ENCODE measurements at regions not wholly inside any gene's neighbourhood (a gene's known extent, or its start where the extent isn't known, plus 50 kb on each side); places are given as distances from the start of the nearest gene placed in this dataset.

DNA sequence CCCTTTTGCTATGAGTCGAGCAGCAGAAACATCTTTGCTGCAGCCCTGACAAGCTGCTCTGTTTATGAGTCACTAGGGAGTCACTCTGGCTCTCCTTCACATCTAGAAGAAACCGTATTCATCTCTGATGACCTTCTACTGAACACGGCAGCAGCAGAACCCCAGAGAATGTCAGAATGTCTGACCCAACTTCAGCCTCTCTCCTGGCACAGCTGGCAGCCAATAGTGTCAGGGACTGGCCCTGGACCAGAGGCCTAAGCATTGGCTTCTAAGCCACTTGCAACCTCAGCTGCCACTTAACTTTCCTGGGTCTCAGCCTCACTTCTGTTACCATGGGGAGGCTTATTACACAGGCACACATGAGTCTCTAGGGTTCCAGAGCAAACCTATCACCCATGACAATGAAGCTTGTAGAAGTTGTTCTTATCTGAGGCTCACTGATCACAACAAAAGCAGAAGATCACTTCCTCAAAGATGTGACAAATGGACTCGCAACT is 184.1 kb upstream of the TLE3 start:
- DNase-seq (ENCODE audit: low read depth in 1 of 2, low spot score in 1 of 2): no peak
- TF ChIP-seq SPI1 (IDR thresholded peaks at IDR 0.05; ENCODE audit: borderline replicate concordance, low read depth): no peak
- TF ChIP-seq, protein P1, sequence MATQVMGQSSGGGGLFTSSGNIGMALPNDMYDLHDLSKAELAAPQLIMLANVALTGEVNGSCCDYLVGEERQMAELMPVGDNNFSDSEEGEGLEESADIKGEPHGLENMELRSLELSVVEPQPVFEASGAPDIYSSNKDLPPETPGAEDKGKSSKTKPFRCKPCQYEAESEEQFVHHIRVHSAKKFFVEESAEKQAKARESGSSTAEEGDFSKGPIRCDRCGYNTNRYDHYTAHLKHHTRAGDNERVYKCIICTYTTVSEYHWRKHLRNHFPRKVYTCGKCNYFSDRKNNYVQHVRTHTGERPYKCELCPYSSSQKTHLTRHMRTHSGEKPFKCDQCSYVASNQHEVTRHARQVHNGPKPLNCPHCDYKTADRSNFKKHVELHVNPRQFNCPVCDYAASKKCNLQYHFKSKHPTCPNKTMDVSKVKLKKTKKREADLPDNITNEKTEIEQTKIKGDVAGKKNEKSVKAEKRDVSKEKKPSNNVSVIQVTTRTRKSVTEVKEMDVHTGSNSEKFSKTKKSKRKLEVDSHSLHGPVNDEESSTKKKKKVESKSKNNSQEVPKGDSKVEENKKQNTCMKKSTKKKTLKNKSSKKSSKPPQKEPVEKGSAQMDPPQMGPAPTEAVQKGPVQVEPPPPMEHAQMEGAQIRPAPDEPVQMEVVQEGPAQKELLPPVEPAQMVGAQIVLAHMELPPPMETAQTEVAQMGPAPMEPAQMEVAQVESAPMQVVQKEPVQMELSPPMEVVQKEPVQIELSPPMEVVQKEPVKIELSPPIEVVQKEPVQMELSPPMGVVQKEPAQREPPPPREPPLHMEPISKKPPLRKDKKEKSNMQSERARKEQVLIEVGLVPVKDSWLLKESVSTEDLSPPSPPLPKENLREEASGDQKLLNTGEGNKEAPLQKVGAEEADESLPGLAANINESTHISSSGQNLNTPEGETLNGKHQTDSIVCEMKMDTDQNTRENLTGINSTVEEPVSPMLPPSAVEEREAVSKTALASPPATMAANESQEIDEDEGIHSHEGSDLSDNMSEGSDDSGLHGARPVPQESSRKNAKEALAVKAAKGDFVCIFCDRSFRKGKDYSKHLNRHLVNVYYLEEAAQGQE (IDR thresholded peaks at IDR 0.05; ENCODE audit: insufficient replicate concordance, low read depth): no peak
- H3K4me3 ChIP-seq (replicated peaks; ENCODE audit: insufficient read depth, low read length): no peak overlapping the region
- H3K27ac ChIP-seq (replicated peaks): no peak overlapping the region
- no peaks in the 10 kb centered on the region for H3K27me3 ChIP-seq (ENCODE audit: insufficient read depth, poor library complexity, severe bottlenecking)

DNA sequence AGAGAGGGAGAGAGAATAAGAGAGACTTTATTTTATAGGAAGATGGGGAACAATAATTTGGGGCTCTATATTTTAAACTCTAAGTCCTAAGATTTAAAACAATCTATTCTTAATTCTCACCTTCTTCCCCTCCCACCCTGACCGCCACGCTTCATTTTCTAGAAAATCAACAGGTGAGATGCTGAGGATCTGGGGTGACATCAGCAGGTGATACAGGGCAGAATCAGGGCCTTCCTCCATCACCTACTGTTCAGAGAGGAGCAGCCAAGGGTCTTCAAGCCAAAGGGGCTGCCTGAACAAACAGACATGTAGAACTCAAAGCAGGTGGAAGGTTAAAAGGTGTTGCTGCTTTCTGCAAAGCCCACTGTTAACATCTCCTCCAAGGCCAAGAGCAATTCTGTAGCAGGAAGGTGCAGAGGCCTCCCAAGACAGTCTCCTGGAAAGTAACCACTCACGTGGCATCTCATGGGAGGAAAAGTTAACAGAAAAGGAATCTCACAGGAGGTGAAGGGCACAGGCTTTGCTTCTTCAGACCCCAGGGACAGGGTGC is 183.6 kb upstream of the TLE3 start:
- Histone ChIP-seq H3K27ac (replicated peaks) (no peak overlapping the region), H3K27me3 (ENCODE audit: insufficient read depth, poor library complexity, severe bottlenecking) (no peaks in the 10 kb centered on the region), H3K4me3 (replicated peaks; ENCODE audit: insufficient read depth, low read length) (no peak overlapping the region)
- DNase-seq (ENCODE audit: low read depth in 1 of 2, low spot score in 1 of 2): no peak
- TF ChIP-seq GABPA (IDR thresholded peaks at IDR 0.05; ENCODE audit: low read depth) (no peak), POLR2AphosphoS5 (IDR thresholded peaks at IDR 0.05; ENCODE audit: low read depth) (no peak), CTCF (IDR thresholded peaks at IDR 0.05; ENCODE audit: insufficient read depth, low read length) (no peak), SPI1 (IDR thresholded peaks at IDR 0.05; ENCODE audit: borderline replicate concordance, low read depth) (no peak)
- TF ChIP-seq, protein P1 (IDR thresholded peaks at IDR 0.05; ENCODE audit: insufficient replicate concordance, low read depth): no peak

DNA sequence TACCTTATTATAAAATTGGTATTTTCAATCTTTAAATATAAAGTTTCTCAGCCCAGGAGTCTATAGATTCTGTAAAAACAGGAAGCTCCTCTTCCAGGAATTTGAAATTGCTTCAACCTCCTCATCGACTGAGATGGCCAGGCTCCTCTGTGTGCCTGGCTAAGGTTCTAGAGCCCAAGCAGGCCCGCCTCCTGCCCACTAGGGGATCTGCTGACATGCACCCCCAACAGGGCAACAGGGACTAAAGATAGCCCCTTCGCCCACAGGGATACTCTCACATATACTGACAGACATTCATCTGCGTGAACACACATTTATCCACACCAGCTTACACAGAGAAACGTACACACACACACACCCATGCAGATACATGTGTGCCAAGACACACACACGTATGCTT is 183.1 kb upstream of the TLE3 start:
- H3K27me3 ChIP-seq (ENCODE audit: insufficient read depth, poor library complexity, severe bottlenecking): no peaks in the 10 kb centered on the region
- no peak overlapping the region for H3K4me3 ChIP-seq (replicated peaks; ENCODE audit: insufficient read depth, low read length)
- no peak overlapping the region for H3K27ac ChIP-seq (replicated peaks)
- TF ChIP-seq CTCF (IDR thresholded peaks at IDR 0.05; ENCODE audit: insufficient read depth, low read length): no peak
- TF ChIP-seq POLR2AphosphoS5 (IDR thresholded peaks at IDR 0.05; ENCODE audit: low read depth): no peak
- TF ChIP-seq GABPA (IDR thresholded peaks at IDR 0.05; ENCODE audit: low read depth): no peak
- TF ChIP-seq SPI1 (IDR thresholded peaks at IDR 0.05; ENCODE audit: borderline replicate concordance, low read depth): no peak
- TF ChIP-seq, protein P1 (IDR thresholded peaks at IDR 0.05; ENCODE audit: insufficient replicate concordance, low read depth): no peak
- no peak for DNase-seq (ENCODE audit: low read depth in 1 of 2, low spot score in 1 of 2)
